Adrenal gland (tissue), 5 donors: ENCODE measurements at regions not wholly inside any gene's neighbourhood (a gene's known extent, or its start where the extent isn't known, plus 50 kb on each side); places are given as distances from the start of the nearest gene placed in this dataset.

Source experiments
- POLR2A ChIP-seq, 2 donors: fragments of 450-650 bp; IDR thresholded peaks; one replicate each; pipeline ENCODE4 v1.6.1; 2017; ENCODE audit warnings: antibody characterized with exemption in 2 of 2, mild to moderate bottlenecking in 2 of 2, moderate library complexity in 1 of 2
- TF ChIP-seq, protein P1 (sequence below), 6 experiments: fragments of 450-650 bp in 4 of 6; fragments of 200-600 bp in 2 of 6; sonication (generic) in 1 of 6; IDR thresholded peaks; 1 replicate in 5 of 6; 2 replicates in 1 of 6; pipeline versions ENCODE4 v1.5.1 to v1.8.0; 2016 to 2021; ENCODE audit warnings: antibody characterized with exemption in 6 of 6, mild to moderate bottlenecking in 2 of 6, moderate library complexity in 1 of 6
- donor health status: DM: no; HTN: no; CAD: no.

DNA sequence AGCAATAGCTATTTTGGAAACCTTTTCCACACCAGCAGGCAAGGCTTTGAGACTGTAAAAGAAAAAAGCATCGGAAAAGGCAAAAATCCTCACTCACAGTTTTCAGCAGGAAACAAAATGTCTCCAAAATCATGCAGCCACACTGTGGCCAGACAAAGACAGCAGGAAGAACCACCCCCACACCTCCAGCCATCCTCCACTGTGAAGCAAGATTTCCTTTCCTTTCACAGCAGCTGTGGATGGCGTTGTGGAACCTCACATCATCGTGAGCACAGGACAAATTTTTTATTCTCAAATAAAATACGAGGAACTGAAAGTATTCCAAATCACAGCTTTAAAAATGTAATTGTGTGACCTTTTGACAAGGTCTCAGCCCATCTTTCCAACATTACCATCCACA lies 351.7 kb upstream of the NOCT start:
- TF ChIP-seq, protein P1, sequence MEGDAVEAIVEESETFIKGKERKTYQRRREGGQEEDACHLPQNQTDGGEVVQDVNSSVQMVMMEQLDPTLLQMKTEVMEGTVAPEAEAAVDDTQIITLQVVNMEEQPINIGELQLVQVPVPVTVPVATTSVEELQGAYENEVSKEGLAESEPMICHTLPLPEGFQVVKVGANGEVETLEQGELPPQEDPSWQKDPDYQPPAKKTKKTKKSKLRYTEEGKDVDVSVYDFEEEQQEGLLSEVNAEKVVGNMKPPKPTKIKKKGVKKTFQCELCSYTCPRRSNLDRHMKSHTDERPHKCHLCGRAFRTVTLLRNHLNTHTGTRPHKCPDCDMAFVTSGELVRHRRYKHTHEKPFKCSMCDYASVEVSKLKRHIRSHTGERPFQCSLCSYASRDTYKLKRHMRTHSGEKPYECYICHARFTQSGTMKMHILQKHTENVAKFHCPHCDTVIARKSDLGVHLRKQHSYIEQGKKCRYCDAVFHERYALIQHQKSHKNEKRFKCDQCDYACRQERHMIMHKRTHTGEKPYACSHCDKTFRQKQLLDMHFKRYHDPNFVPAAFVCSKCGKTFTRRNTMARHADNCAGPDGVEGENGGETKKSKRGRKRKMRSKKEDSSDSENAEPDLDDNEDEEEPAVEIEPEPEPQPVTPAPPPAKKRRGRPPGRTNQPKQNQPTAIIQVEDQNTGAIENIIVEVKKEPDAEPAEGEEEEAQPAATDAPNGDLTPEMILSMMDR (IDR thresholded peaks at IDR 0.05) = no peak
- no peak for TF ChIP-seq POLR2A (IDR thresholded peaks at IDR 0.05)
